ENCODE measurements at regions not wholly inside any gene's neighbourhood (a gene's known extent, or its start where the extent isn't known, plus 50 kb on each side); places are given as distances from the start of the nearest gene placed in this dataset.
"Not testable (repeated sequence)": the region's sequence is repeated elsewhere in the genome, so short reads cannot be mapped to it uniquely, and the experiment has no call there.

- no peaks in the 10 kb centered on the region for H3K27me3 ChIP-seq (ENCODE audit: control insufficient read depth, insufficient read depth, low read length)
- H3K79me2 ChIP-seq (ENCODE audit: control insufficient read depth, insufficient read depth, low read length): no peaks in the 10 kb centered on the region
- H3K27ac ChIP-seq (ENCODE audit: insufficient read depth, low read length): no peak overlapping the region
- H3K36me3 ChIP-seq (ENCODE audit: control insufficient read depth, insufficient read depth, low read length): no peaks in the 10 kb centered on the region
- no peak for TF ChIP-seq EZH2 (IDR thresholded peaks at IDR 0.05; ENCODE audit: low read length, missing control alignments)
- TF ChIP-seq, protein P1, sequence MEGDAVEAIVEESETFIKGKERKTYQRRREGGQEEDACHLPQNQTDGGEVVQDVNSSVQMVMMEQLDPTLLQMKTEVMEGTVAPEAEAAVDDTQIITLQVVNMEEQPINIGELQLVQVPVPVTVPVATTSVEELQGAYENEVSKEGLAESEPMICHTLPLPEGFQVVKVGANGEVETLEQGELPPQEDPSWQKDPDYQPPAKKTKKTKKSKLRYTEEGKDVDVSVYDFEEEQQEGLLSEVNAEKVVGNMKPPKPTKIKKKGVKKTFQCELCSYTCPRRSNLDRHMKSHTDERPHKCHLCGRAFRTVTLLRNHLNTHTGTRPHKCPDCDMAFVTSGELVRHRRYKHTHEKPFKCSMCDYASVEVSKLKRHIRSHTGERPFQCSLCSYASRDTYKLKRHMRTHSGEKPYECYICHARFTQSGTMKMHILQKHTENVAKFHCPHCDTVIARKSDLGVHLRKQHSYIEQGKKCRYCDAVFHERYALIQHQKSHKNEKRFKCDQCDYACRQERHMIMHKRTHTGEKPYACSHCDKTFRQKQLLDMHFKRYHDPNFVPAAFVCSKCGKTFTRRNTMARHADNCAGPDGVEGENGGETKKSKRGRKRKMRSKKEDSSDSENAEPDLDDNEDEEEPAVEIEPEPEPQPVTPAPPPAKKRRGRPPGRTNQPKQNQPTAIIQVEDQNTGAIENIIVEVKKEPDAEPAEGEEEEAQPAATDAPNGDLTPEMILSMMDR (conservative IDR thresholded peaks at IDR 0.05 in 1 of 2, IDR thresholded peaks at IDR 0.05 in 1 of 2; ENCODE audit: low read depth in 1 of 2, low read length in 2 of 2): no peak
- H3K9ac ChIP-seq (ENCODE audit: insufficient read depth, low read length): no peak overlapping the region
- H3K4me2 ChIP-seq (ENCODE audit: extremely low read depth, insufficient read depth, low read length): no peak overlapping the region
- DNase-seq (ENCODE audit: low read depth in 2 of 2): no peak
- no peaks in the 10 kb centered on the region for H4K20me1 ChIP-seq (ENCODE audit: control insufficient read depth, extremely low read depth, insufficient read depth, low read length)
- H2AFZ ChIP-seq (ENCODE audit: low read length): no peak overlapping the region
- no peak overlapping the region for H3K4me3 ChIP-seq (replicated peaks in 1 of 4; ENCODE audit: control extremely low read depth in 1 of 4, insufficient read depth in 1 of 4, low read depth in 3 of 4, low read length in 4 of 4)
- no peaks in the 10 kb centered on the region for H3K9me3 ChIP-seq (ENCODE audit: control insufficient read depth, insufficient read depth, low read depth, low read length)
- no peaks in the 10 kb centered on the region for H3K4me1 ChIP-seq (ENCODE audit: control insufficient read depth, extremely low read depth, insufficient read depth, low read length)
These were observed 313.4 kb upstream of the SEMA3C start for GRCh38 chr7:81232084-81232799.

DNA sequence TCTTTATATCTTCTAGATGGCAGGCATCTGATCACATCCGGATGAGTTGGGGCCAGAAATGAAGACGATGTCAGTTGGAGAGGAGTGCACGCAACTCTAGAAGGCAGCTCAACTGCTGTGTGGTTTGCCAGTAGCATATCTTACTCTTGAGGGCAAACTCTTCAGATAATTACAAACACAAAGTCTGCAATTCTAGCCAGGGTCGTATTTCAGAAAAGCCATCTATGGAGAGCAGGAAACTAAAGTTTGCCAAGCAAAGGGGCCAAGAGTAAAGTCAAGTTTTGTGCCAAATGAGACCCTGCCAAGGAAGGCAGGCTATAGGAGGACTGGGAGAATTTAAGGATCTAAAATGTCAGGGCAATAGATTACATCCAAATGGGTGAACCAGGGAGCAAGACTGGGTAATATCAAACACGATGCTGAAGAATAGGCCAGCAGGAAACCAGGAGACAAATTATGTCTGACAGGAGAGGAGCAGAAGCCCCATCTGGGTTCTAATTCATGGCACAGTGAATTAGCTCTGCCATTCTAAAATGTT lies 312.5 kb upstream of the SEMA3C start:
- no peak overlapping the region for H3K27ac ChIP-seq (ENCODE audit: insufficient read depth, low read length)
- no peaks in the 10 kb centered on the region for H3K4me1 ChIP-seq (ENCODE audit: control insufficient read depth, extremely low read depth, insufficient read depth, low read length)
- no peaks in the 10 kb centered on the region for H4K20me1 ChIP-seq (ENCODE audit: control insufficient read depth, extremely low read depth, insufficient read depth, low read length)
- H3K9me3 ChIP-seq (ENCODE audit: control insufficient read depth, insufficient read depth, low read depth, low read length): no peaks in the 10 kb centered on the region
- peak overlapping the region; percentile 5 for H2AFZ ChIP-seq (ENCODE audit: low read length)
- no peaks in the 10 kb centered on the region for H3K79me2 ChIP-seq (ENCODE audit: control insufficient read depth, insufficient read depth, low read length)
- no peaks in the 10 kb centered on the region for H3K27me3 ChIP-seq (ENCODE audit: control insufficient read depth, insufficient read depth, low read length)
- TF ChIP-seq, protein P1 (conservative IDR thresholded peaks at IDR 0.05 in 1 of 2, IDR thresholded peaks at IDR 0.05 in 1 of 2; ENCODE audit: low read depth in 1 of 2, low read length in 2 of 2): no peak
- no peak for TF ChIP-seq EZH2 (IDR thresholded peaks at IDR 0.05; ENCODE audit: low read length, missing control alignments)
- no peak for DNase-seq (ENCODE audit: low read depth in 2 of 2)
- H3K36me3 ChIP-seq (ENCODE audit: control insufficient read depth, insufficient read depth, low read length): no peaks in the 10 kb centered on the region
- H3K4me2 ChIP-seq (ENCODE audit: extremely low read depth, insufficient read depth, low read length): no peak overlapping the region
- no peak overlapping the region for H3K4me3 ChIP-seq (replicated peaks in 1 of 4; ENCODE audit: control extremely low read depth in 1 of 4, insufficient read depth in 1 of 4, low read depth in 3 of 4, low read length in 4 of 4)
- no peak overlapping the region for H3K9ac ChIP-seq (ENCODE audit: insufficient read depth, low read length)

DNA sequence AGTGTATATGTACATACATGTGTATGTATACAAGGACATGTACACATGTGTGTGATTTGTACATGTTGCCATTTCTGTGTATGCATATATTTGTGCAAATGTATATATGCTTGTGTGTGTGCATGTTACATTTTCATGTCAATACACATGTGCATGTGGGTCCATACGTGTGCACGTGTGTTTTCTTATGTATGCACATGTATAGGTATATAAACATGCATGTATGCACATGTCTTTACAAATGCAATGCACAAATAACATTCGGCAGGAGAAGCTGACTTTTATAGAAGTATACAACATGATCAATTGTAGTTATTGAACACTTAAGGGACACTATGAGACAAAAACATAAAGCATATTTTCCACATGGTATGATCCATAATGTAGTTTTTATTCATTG lies 307.4 kb upstream of the SEMA3C start:
- no peak overlapping the region for H3K9ac ChIP-seq (ENCODE audit: insufficient read depth, low read length)
- H3K27ac ChIP-seq (ENCODE audit: insufficient read depth, low read length): no peak overlapping the region
- H2AFZ ChIP-seq (ENCODE audit: low read length): no peak overlapping the region
- H3K4me3 ChIP-seq (replicated peaks in 1 of 4; ENCODE audit: control extremely low read depth in 1 of 4, insufficient read depth in 1 of 4, low read depth in 3 of 4, low read length in 4 of 4): no peak overlapping the region
- no peaks in the 10 kb centered on the region for H3K79me2 ChIP-seq (ENCODE audit: control insufficient read depth, insufficient read depth, low read length)
- no peaks in the 10 kb centered on the region for H4K20me1 ChIP-seq (ENCODE audit: control insufficient read depth, extremely low read depth, insufficient read depth, low read length)
- no peaks in the 10 kb centered on the region for H3K36me3 ChIP-seq (ENCODE audit: control insufficient read depth, insufficient read depth, low read length)
- no peaks in the 10 kb centered on the region for H3K27me3 ChIP-seq (ENCODE audit: control insufficient read depth, insufficient read depth, low read length)
- no peaks in the 10 kb centered on the region for H3K4me1 ChIP-seq (ENCODE audit: control insufficient read depth, extremely low read depth, insufficient read depth, low read length)
- H3K4me2 ChIP-seq (ENCODE audit: extremely low read depth, insufficient read depth, low read length): no peak overlapping the region
- H3K9me3 ChIP-seq (ENCODE audit: control insufficient read depth, insufficient read depth, low read depth, low read length): no peaks in the 10 kb centered on the region
- TF ChIP-seq, protein P1 (conservative IDR thresholded peaks at IDR 0.05 in 1 of 2, IDR thresholded peaks at IDR 0.05 in 1 of 2; ENCODE audit: low read depth in 1 of 2, low read length in 2 of 2): no peak
- no peak for TF ChIP-seq EZH2 (IDR thresholded peaks at IDR 0.05; ENCODE audit: low read length, missing control alignments)
- no peak for DNase-seq (ENCODE audit: low read depth in 2 of 2)

DNA sequence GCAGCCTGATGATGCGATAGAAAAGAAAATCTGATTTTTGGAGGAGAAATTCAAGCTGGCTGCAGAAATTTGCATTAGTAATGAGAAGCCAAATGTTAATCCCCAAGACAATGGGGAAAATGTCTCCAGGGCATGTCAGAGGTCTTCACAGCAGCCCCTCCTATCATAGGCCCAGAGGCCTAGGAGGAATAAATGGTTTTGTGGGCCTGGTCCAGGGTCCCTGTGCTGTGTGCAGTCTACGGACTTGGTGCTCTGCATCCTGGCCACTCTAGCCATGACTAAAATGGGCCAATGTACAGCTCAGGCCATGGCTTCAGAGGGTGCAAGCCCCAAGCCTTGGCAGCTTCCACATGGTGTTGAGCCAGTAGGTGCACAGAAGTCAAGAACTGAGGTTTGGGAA lies 303.8 kb upstream of the SEMA3C start:
- not testable (repeated sequence) for H3K4me3 ChIP-seq (replicated peaks in 1 of 4; ENCODE audit: control extremely low read depth in 1 of 4, insufficient read depth in 1 of 4, low read depth in 3 of 4, low read length in 4 of 4)

More for the DNA sequence above, 303.8 kb upstream of the SEMA3C start:
- not testable (repeated sequence) for DNase-seq (ENCODE audit: low read depth in 2 of 2); H2AFZ ChIP-seq (ENCODE audit: low read length); H3K27ac ChIP-seq (ENCODE audit: insufficient read depth, low read length); H3K9ac ChIP-seq (ENCODE audit: insufficient read depth, low read length); H3K4me2 ChIP-seq (ENCODE audit: extremely low read depth, insufficient read depth, low read length); H3K79me2 ChIP-seq (ENCODE audit: control insufficient read depth, insufficient read depth, low read length); H3K4me1 ChIP-seq (ENCODE audit: control insufficient read depth, extremely low read depth, insufficient read depth, low read length); H3K27me3 ChIP-seq (ENCODE audit: control insufficient read depth, insufficient read depth, low read length); H4K20me1 ChIP-seq (ENCODE audit: control insufficient read depth, extremely low read depth, insufficient read depth, low read length); H3K36me3 ChIP-seq (ENCODE audit: control insufficient read depth, insufficient read depth, low read length); H3K9me3 ChIP-seq (ENCODE audit: control insufficient read depth, insufficient read depth, low read depth, low read length)

Data from fibroblast of lung (primary cell).